IPS DF 6.9 (cell line): ENCODE measurements at regions not wholly inside any gene's neighbourhood (a gene's known extent, or its start where the extent isn't known, plus 50 kb on each side); places are given as distances from the start of the nearest gene placed in this dataset.

Experiments used
- DNase-seq: peaks from one replicate; pipeline ENCODE4 v3.0.0-alpha.2; 2013; ENCODE audit warnings: low read depth, low spot score
- H3K27ac ChIP-seq: one replicate; pipeline ENCODE4 v1.5.1; 2013; ENCODE audit warnings: low read length, control low read depth
- H3K27me3 ChIP-seq: 2 replicates; pipeline ENCODE4 v1.6.1; 2013; ENCODE audit warnings: mild to moderate bottlenecking, low read length; ENCODE audit not compliant: control insufficient read depth, insufficient read depth
- H3K36me3 ChIP-seq: 2 replicates; pipeline ENCODE4 v1.6.1; 2013; ENCODE audit warnings: low read length; ENCODE audit not compliant: control insufficient read depth, insufficient read depth
- H3K4me1 ChIP-seq: 2 replicates; pipeline ENCODE4 v1.6.1; 2013; ENCODE audit warnings: low read length; ENCODE audit not compliant: control insufficient read depth, insufficient read depth
- H3K4me3 ChIP-seq: 2 replicates; pipeline ENCODE4 v1.5.1; 2013; ENCODE audit warnings: mild to moderate bottlenecking, low read length
- H3K9me3 ChIP-seq: 2 replicates; pipeline ENCODE4 v1.6.1; 2013; ENCODE audit warnings: low read length, inconsistent platforms; ENCODE audit not compliant: control insufficient read depth, insufficient read depth
- WGBS: extraction: QIAGEN DNeasy Blood & Tissue Kit; methylation state at CpG from one replicate; pipeline ENCODE4 v1.1.7; 2013; ENCODE audit warnings: mixed read lengths, missing lambda C conversion rate; ENCODE audit not compliant: insufficient read length, insufficient coverage; 5-methylcytosine and 5-hydroxymethylcytosine counted together

- Histone ChIP-seq H3K36me3 (no peaks in the 10 kb centered on the region), H3K9me3 (no peaks in the 10 kb centered on the region)
- DNase-seq = no peak
These were observed 932.1 kb upstream of the SLIT2 start for GRCh38 chr4:19319607-19320006.

GRCh38 chr4:19317377-19317776, 934.3 kb upstream of the SLIT2 start:
- DNase-seq = no peak
- no peaks in the 10 kb centered on the region for H3K27me3 ChIP-seq
- H3K4me1 ChIP-seq = no peaks in the 10 kb centered on the region
- H3K4me3 ChIP-seq = no peak overlapping the region
- no peaks in the 10 kb centered on the region for H3K36me3 ChIP-seq
- H3K27ac ChIP-seq = no peak overlapping the region
- H3K9me3 ChIP-seq = no peaks in the 10 kb centered on the region

More at GRCh38 chr4:19319607-19320006, 932.1 kb upstream of the SLIT2 start:
- Histone ChIP-seq H3K27me3 (no peaks in the 10 kb centered on the region), H3K4me3 (no peak overlapping the region), H3K4me1 (no peaks in the 10 kb centered on the region), H3K27ac (no peak overlapping the region)
- no CpG with 5 or more reads among the region's 1 CpG for WGBS

- H3K9me3 ChIP-seq = no peaks in the 10 kb centered on the region
- H3K4me1 ChIP-seq = no peaks in the 10 kb centered on the region
- no peak overlapping the region for H3K27ac ChIP-seq
- no peaks in the 10 kb centered on the region for H3K27me3 ChIP-seq
- no peak overlapping the region for H3K4me3 ChIP-seq
- DNase-seq = no peak
- WGBS = no CpG with 5 or more reads among the region's 1 CpG
- H3K36me3 ChIP-seq = no peaks in the 10 kb centered on the region
These were observed 937.6 kb upstream of the SLIT2 start for GRCh38 chr4:19314116-19314515.

- Histone ChIP-seq H3K9me3 (no peaks in the 10 kb centered on the region), H3K4me3 (no peak overlapping the region), H3K4me1 (no peaks in the 10 kb centered on the region), H3K27me3 (no peaks in the 10 kb centered on the region), H3K36me3 (no peaks in the 10 kb centered on the region), H3K27ac (no peak overlapping the region)
- no peak for DNase-seq
- WGBS = no CpG with 5 or more reads among the region's 2 CpGs
These were observed 942.3 kb upstream of the SLIT2 start for GRCh38 chr4:19309378-19309777.

- Histone ChIP-seq H3K27ac (no peak overlapping the region), H3K36me3 (no peaks in the 10 kb centered on the region), H3K27me3 (no peaks in the 10 kb centered on the region), H3K4me3 (no peak overlapping the region), H3K9me3 (no peaks in the 10 kb centered on the region), H3K4me1 (no peaks in the 10 kb centered on the region)
- no CpG with 5 or more reads among the region's 2 CpGs for WGBS
- no peak for DNase-seq
These were observed 947.7 kb upstream of the SLIT2 start for GRCh38 chr4:19304028-19304427.

GRCh38 chr4:19301527-19301926, 950.2 kb upstream of the SLIT2 start:
- no peak overlapping the region for H3K27ac ChIP-seq
- whole genome bisulfite sequencing = no CpG with 5 or more reads among the region's 4 CpGs
- no peaks in the 10 kb centered on the region for H3K27me3 ChIP-seq
- H3K4me1 ChIP-seq = no peaks in the 10 kb centered on the region
- no peaks in the 10 kb centered on the region for H3K9me3 ChIP-seq
- H3K36me3 ChIP-seq = no peaks in the 10 kb centered on the region
- H3K4me3 ChIP-seq = no peak overlapping the region
- no peak for DNase-seq

- DNase-seq = no peak
- no peak overlapping the region for H3K4me3 ChIP-seq
- WGBS = no CpG with 5 or more reads among the region's 1 CpG
- no peaks in the 10 kb centered on the region for H3K36me3 ChIP-seq
- no peaks in the 10 kb centered on the region for H3K9me3 ChIP-seq
- H3K27me3 ChIP-seq = no peaks in the 10 kb centered on the region
- H3K4me1 ChIP-seq = no peaks in the 10 kb centered on the region
- H3K27ac ChIP-seq = no peak overlapping the region
These were observed 951.5 kb upstream of the SLIT2 start for GRCh38 chr4:19300213-19300612.

GRCh38 chr4:19298998-19299397, 952.7 kb upstream of the SLIT2 start:
- no peaks in the 10 kb centered on the region for H3K9me3 ChIP-seq

GRCh38 chr4:19293781-19294180, 957.9 kb upstream of the SLIT2 start:
- Histone ChIP-seq H3K9me3 (no peaks in the 10 kb centered on the region), H3K4me3 (no peak overlapping the region), H3K27ac (no peak overlapping the region), H3K27me3 (no peaks in the 10 kb centered on the region), H3K4me1 (no peaks in the 10 kb centered on the region), H3K36me3 (no peaks in the 10 kb centered on the region)
- no CpG with 5 or more reads among the region's 1 CpG for WGBS
- DNase-seq = no peak

More at GRCh38 chr4:19298998-19299397, 952.7 kb upstream of the SLIT2 start:
- no peak for DNase-seq
- no peaks in the 10 kb centered on the region for H3K4me1 ChIP-seq
- no CpG with 5 or more reads among the region's 3 CpGs for WGBS
- H3K27ac ChIP-seq = no peak overlapping the region
- H3K36me3 ChIP-seq = no peaks in the 10 kb centered on the region
- H3K4me3 ChIP-seq = no peak overlapping the region
- H3K27me3 ChIP-seq = no peaks in the 10 kb centered on the region

GRCh38 chr4:19293080-19293479, 958.6 kb upstream of the SLIT2 start:
- no CpG with 5 or more reads among the region's 1 CpG for WGBS
- H3K4me1 ChIP-seq = no peaks in the 10 kb centered on the region

GRCh38 chr4:19286924-19287323, 964.8 kb upstream of the SLIT2 start:
- Histone ChIP-seq H3K27me3 (no peaks in the 10 kb centered on the region), H3K9me3 (no peaks in the 10 kb centered on the region), H3K27ac (no peak overlapping the region), H3K4me1 (no peaks in the 10 kb centered on the region), H3K4me3 (no peak overlapping the region), H3K36me3 (no peaks in the 10 kb centered on the region)
- no CpG with 5 or more reads among the region's 1 CpG for WGBS
- DNase-seq = no peak

More at GRCh38 chr4:19293080-19293479, 958.6 kb upstream of the SLIT2 start:
- DNase-seq = no peak
- Histone ChIP-seq H3K27ac (no peak overlapping the region), H3K27me3 (no peaks in the 10 kb centered on the region), H3K4me3 (no peak overlapping the region), H3K36me3 (no peaks in the 10 kb centered on the region), H3K9me3 (no peaks in the 10 kb centered on the region)
